Suprapubic skin (tissue), 4 donors: ENCODE measurements at regions not wholly inside any gene's neighbourhood (a gene's known extent, or its start where the extent isn't known, plus 50 kb on each side); places are given as distances from the start of the nearest gene placed in this dataset.

Experiments used
- DNase-seq, 2 donors: peaks; one replicate each; pipeline ENCODE4 v3.0.0-alpha.2; 2019; ENCODE audit warnings: low spot score in 2 of 2
- H3K27ac ChIP-seq: fragments of 200-600 bp; sonication (generic); one replicate; pipeline ENCODE4 v1.5.1; 2019
- H3K27me3 ChIP-seq: fragments of 200-600 bp; sonication (generic); one replicate; pipeline ENCODE4 v1.5.1; 2019
- H3K36me3 ChIP-seq: fragments of 200-600 bp; sonication (generic); one replicate; pipeline ENCODE4 v1.5.1; 2019
- H3K4me1 ChIP-seq: fragments of 200-600 bp; sonication (generic); one replicate; pipeline ENCODE4 v1.5.1; 2019
- H3K4me3 ChIP-seq: fragments of 200-600 bp; sonication (generic); one replicate; pipeline ENCODE4 v1.5.1; 2019; ENCODE audit warnings: mild to moderate bottlenecking
- H3K9me3 ChIP-seq: fragments of 200-600 bp; sonication (generic); one replicate; pipeline ENCODE4 v1.5.1; 2019
- CTCF ChIP-seq, 2 donors: fragments of 200-600 bp in 1 of 2; fragments of 450-650 bp in 1 of 2; sonication (generic) in 1 of 2; IDR thresholded peaks; one replicate each; pipeline ENCODE4 v1.5.1; 2016 to 2019; ENCODE audit warnings: antibody characterized with exemption in 2 of 2, mild to moderate bottlenecking in 1 of 2, moderate library complexity in 1 of 2
- EP300 ChIP-seq: sonication (generic); formaldehyde crosslinking; IDR thresholded peaks from one replicate; pipeline ENCODE4 v1.6.1; 2017; ENCODE audit warnings: antibody characterized with exemption
- POLR2A ChIP-seq, 2 donors: fragments of 450-650 bp; IDR thresholded peaks; one replicate each; pipeline ENCODE4 v1.6.1; 2017; ENCODE audit warnings: antibody characterized with exemption in 2 of 2, mild to moderate bottlenecking in 2 of 2, moderate library complexity in 2 of 2
- POLR2AphosphoS5 ChIP-seq, 3 donors: sonication (generic); formaldehyde crosslinking; IDR thresholded peaks; one replicate each; pipeline ENCODE4 v1.6.1; 2017; ENCODE audit warnings: antibody characterized with exemption in 3 of 3
- WGBS: methylation state at CpG from one replicate; pipeline ENCODE4 v1.1.5; 2018; 5-methylcytosine and 5-hydroxymethylcytosine counted together

GRCh38 chrX:7314425-7314824 is 166.5 kb upstream of the PUDP start:
- no peaks in the 10 kb centered on the region for H3K4me1 ChIP-seq
- H3K36me3 ChIP-seq = no peaks in the 10 kb centered on the region
- no peak for DNase-seq
- no peaks in the 10 kb centered on the region for H3K9me3 ChIP-seq
- TF ChIP-seq POLR2AphosphoS5 (IDR thresholded peaks at IDR 0.05) = no peak
- TF ChIP-seq CTCF (IDR thresholded peaks at IDR 0.05) = no peak
- no peak for TF ChIP-seq EP300
- TF ChIP-seq POLR2A (IDR thresholded peaks at IDR 0.05) = no peak
- no peaks in the 10 kb centered on the region for H3K27me3 ChIP-seq
- no peak overlapping the region for H3K4me3 ChIP-seq
- WGBS = 93% methylated on average over 4 of the region's 4 CpGs
- no peak overlapping the region for H3K27ac ChIP-seq

- Histone ChIP-seq H3K9me3 (no peaks in the 10 kb centered on the region), H3K27me3 (no peaks in the 10 kb centered on the region), H3K4me3 (no peak overlapping the region), H3K4me1 (no peaks in the 10 kb centered on the region), H3K27ac (no peak overlapping the region), H3K36me3 (no peaks in the 10 kb centered on the region)
- TF ChIP-seq POLR2AphosphoS5 (IDR thresholded peaks at IDR 0.05) (no peak), CTCF (IDR thresholded peaks at IDR 0.05) (no peak), POLR2A (IDR thresholded peaks at IDR 0.05) (no peak), EP300 (no peak)
- 94% methylated on average over 1 of the region's 1 CpG for WGBS
- no peak for DNase-seq
Observed at GRCh38 chrX:7307720-7308119, 159.8 kb upstream of the PUDP start.

GRCh38 chrX:7294483-7294882 is 146.5 kb upstream of the PUDP start:
- 45% methylated on average over 1 of the region's 1 CpG for whole genome bisulfite sequencing
- H3K36me3 ChIP-seq = no peaks in the 10 kb centered on the region
- no peak overlapping the region for H3K27ac ChIP-seq
- no peaks in the 10 kb centered on the region for H3K27me3 ChIP-seq
- no peak for DNase-seq
- no peak overlapping the region for H3K4me3 ChIP-seq
- H3K9me3 ChIP-seq = no peaks in the 10 kb centered on the region
- TF ChIP-seq CTCF (IDR thresholded peaks at IDR 0.05) = no peak
- TF ChIP-seq EP300 = no peak
- no peak for TF ChIP-seq POLR2A (IDR thresholded peaks at IDR 0.05)
- no peak for TF ChIP-seq POLR2AphosphoS5 (IDR thresholded peaks at IDR 0.05)
- H3K4me1 ChIP-seq = no peaks in the 10 kb centered on the region

GRCh38 chrX:7286168-7286837 is 138.3 kb upstream of the PUDP start:
- no peaks in the 10 kb centered on the region for H3K27me3 ChIP-seq
- no peak for DNase-seq
- H3K4me1 ChIP-seq = no peaks in the 10 kb centered on the region
- TF ChIP-seq CTCF (IDR thresholded peaks at IDR 0.05) (no peak), POLR2AphosphoS5 (IDR thresholded peaks at IDR 0.05) (no peak), POLR2A (IDR thresholded peaks at IDR 0.05) (no peak), EP300 (no peak)
- H3K4me3 ChIP-seq = no peak overlapping the region
- H3K36me3 ChIP-seq = no peaks in the 10 kb centered on the region
- H3K27ac ChIP-seq = no peak overlapping the region
- 61% methylated on average over 6 of the region's 6 CpGs for WGBS
- no peaks in the 10 kb centered on the region for H3K9me3 ChIP-seq

- Histone ChIP-seq H3K4me3 (no peak overlapping the region), H3K27ac (no peak overlapping the region), H3K36me3 (no peaks in the 10 kb centered on the region), H3K27me3 (no peaks in the 10 kb centered on the region), H3K9me3 (no peaks in the 10 kb centered on the region), H3K4me1 (no peaks in the 10 kb centered on the region)
- TF ChIP-seq POLR2AphosphoS5 (IDR thresholded peaks at IDR 0.05) (no peak), EP300 (no peak), CTCF (IDR thresholded peaks at IDR 0.05) (no peak), POLR2A (IDR thresholded peaks at IDR 0.05) (no peak)
- WGBS = 94% methylated on average over 2 of the region's 2 CpGs
- no peak for DNase-seq
Observed at GRCh38 chrX:7285765-7286164, 137.8 kb upstream of the PUDP start.
